SK-N-SH treated with all-trans-retinoic acid at 6 μM for 48 hours (cell line): ENCODE measurements at regions not wholly inside any gene's neighbourhood (a gene's known extent, or its start where the extent isn't known, plus 50 kb on each side); places are given as distances from the start of the nearest gene placed in this dataset.

Experiments used
- ARNTL ChIP-seq: fragments of 450-650 bp; formaldehyde crosslinking; IDR thresholded peaks from 2 replicates; pipeline ENCODE4 v1.5.0; 2020; ENCODE audit warnings: low read depth, mild to moderate bottlenecking, moderate library complexity, borderline replicate concordance
- BACH2 ChIP-seq: fragments of 250-450 bp; sonication (Bioruptor Pico); IDR thresholded peaks from 2 replicates; pipeline ENCODE4 v1.9.0; 2021; ENCODE audit warnings: mild to moderate bottlenecking, borderline replicate concordance
- CSDC2 ChIP-seq: fragments of 250-450 bp; sonication (Bioruptor Pico); IDR thresholded peaks from 2 replicates; pipeline ENCODE4 v1.5.0; 2020; ENCODE audit warnings: mild to moderate bottlenecking, moderate library complexity
- GLIS3 ChIP-seq: fragments of 250-450 bp; sonication (Bioruptor Pico); IDR thresholded peaks from 2 replicates; pipeline ENCODE4 v1.5.0; 2020; ENCODE audit warnings: mild to moderate bottlenecking, moderate library complexity
- ISL1 ChIP-seq: fragments of 250-450 bp; sonication (Bioruptor Pico); IDR thresholded peaks from 2 replicates; pipeline ENCODE4 v2.1.2; 2022; ENCODE audit warnings: mild to moderate bottlenecking, moderate library complexity
- RARB ChIP-seq: fragments of 250-450 bp; sonication (Bioruptor Pico); IDR thresholded peaks from 2 replicates; pipeline ENCODE4 v1.8.0; 2021; ENCODE audit warnings: mild to moderate bottlenecking, moderate library complexity
- SNAI2 ChIP-seq: fragments of 250-450 bp; sonication (Bioruptor Pico); IDR thresholded peaks from 2 replicates; pipeline ENCODE4 v1.5.0; 2020; ENCODE audit warnings: mild to moderate bottlenecking, moderate library complexity
- TOX ChIP-seq: fragments of 250-450 bp; sonication (Bioruptor Pico); IDR thresholded peaks from 2 replicates; pipeline ENCODE4 v1.8.0; 2021; ENCODE audit warnings: mild to moderate bottlenecking, moderate library complexity, borderline replicate concordance
- ZFP30 ChIP-seq: fragments of 450-650 bp; formaldehyde crosslinking; IDR thresholded peaks from 2 replicates; pipeline ENCODE4 v1.5.0; 2022; ENCODE audit warnings: mild to moderate bottlenecking, moderate library complexity
- ZNF8 ChIP-seq: fragments of 450-650 bp; formaldehyde crosslinking; IDR thresholded peaks from 2 replicates; pipeline ENCODE4 v1.5.0; 2020; ENCODE audit warnings: mild to moderate bottlenecking, moderate library complexity
- TF ChIP-seq, protein P1 (sequence below): fragments of 250-450 bp; sonication (Bioruptor Pico); IDR thresholded peaks from 2 replicates; pipeline ENCODE4 v1.5.1; 2020; ENCODE audit warnings: low read depth, mild to moderate bottlenecking, moderate library complexity
- TF ChIP-seq, protein P2 (sequence below): fragments of 250-450 bp; sonication (Bioruptor Pico); IDR thresholded peaks from 2 replicates; pipeline ENCODE4 v1.8.0; 2020; ENCODE audit warnings: mild to moderate bottlenecking, moderate library complexity, borderline replicate concordance
- TF ChIP-seq, protein P3 (sequence below): fragments of 250-450 bp; sonication (Bioruptor Pico); IDR thresholded peaks from 2 replicates; pipeline ENCODE4 v1.5.1; 2021; ENCODE audit warnings: mild to moderate bottlenecking, moderate library complexity
- TF ChIP-seq, protein P4 (sequence below): fragments of 250-450 bp; sonication (Bioruptor Pico); IDR thresholded peaks from 2 replicates; pipeline ENCODE4 v1.8.0; 2021; ENCODE audit warnings: low read depth, mild to moderate bottlenecking, moderate library complexity, borderline replicate concordance

DNA sequence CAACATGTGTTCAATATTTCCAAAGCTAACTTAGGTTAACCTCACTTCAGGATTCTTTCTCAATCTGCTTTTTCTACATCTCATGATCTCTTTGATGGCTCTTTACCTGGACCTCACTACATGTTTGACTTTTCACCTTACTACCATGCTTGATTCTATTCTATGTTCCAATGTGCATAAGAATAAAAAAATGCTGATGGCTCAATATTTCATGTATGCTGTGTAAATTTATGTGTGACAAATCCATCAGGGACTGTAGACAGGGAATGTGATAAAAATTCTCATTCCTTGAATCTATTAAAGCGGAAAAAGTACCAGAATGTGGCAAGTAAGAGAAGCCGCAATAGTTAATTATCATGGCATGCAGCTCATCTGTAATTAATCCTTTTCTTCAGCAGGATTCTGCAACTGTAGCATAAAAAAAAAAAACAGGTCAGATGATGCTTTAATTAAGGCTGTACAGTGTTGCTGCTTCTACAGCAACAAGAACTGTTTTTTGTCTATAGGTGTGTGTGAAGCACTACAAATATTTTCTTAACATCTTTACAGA, 276.9 kb upstream of the PRKD1 start:
- TF ChIP-seq ZFP30 (CRISPR knock-in tag), result no peak
- TF ChIP-seq CSDC2 (CRISPR knock-in tag), result no peak
- TF ChIP-seq, protein P1, sequence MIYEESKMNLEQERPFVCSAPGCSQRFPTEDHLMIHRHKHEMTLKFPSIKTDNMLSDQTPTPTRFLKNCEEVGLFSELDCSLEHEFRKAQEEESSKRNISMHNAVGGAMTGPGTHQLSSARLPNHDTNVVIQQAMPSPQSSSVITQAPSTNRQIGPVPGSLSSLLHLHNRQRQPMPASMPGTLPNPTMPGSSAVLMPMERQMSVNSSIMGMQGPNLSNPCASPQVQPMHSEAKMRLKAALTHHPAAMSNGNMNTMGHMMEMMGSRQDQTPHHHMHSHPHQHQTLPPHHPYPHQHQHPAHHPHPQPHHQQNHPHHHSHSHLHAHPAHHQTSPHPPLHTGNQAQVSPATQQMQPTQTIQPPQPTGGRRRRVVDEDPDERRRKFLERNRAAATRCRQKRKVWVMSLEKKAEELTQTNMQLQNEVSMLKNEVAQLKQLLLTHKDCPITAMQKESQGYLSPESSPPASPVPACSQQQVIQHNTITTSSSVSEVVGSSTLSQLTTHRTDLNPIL (CRISPR knock-in tag), result no peak
- TF ChIP-seq, protein P2, sequence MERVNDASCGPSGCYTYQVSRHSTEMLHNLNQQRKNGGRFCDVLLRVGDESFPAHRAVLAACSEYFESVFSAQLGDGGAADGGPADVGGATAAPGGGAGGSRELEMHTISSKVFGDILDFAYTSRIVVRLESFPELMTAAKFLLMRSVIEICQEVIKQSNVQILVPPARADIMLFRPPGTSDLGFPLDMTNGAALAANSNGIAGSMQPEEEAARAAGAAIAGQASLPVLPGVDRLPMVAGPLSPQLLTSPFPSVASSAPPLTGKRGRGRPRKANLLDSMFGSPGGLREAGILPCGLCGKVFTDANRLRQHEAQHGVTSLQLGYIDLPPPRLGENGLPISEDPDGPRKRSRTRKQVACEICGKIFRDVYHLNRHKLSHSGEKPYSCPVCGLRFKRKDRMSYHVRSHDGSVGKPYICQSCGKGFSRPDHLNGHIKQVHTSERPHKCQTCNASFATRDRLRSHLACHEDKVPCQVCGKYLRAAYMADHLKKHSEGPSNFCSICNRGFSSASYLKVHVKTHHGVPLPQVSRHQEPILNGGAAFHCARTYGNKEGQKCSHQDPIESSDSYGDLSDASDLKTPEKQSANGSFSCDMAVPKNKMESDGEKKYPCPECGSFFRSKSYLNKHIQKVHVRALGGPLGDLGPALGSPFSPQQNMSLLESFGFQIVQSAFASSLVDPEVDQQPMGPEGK (CRISPR knock-in tag), result no peak
- TF ChIP-seq, protein P3, sequence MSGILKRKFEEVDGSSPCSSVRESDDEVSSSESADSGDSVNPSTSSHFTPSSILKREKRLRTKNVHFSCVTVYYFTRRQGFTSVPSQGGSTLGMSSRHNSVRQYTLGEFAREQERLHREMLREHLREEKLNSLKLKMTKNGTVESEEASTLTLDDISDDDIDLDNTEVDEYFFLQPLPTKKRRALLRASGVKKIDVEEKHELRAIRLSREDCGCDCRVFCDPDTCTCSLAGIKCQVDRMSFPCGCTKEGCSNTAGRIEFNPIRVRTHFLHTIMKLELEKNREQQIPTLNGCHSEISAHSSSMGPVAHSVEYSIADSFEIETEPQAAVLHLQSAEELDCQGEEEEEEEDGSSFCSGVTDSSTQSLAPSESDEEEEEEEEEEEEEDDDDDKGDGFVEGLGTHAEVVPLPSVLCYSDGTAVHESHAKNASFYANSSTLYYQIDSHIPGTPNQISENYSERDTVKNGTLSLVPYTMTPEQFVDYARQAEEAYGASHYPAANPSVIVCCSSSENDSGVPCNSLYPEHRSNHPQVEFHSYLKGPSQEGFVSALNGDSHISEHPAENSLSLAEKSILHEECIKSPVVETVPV (CRISPR knock-in tag), result no peak
- no peak for TF ChIP-seq GLIS3 (CRISPR knock-in tag)
- no peak for TF ChIP-seq BACH2 (CRISPR knock-in tag)
- no peak for TF ChIP-seq ZNF8 (CRISPR knock-in tag)
- TF ChIP-seq TOX (CRISPR knock-in tag), result no peak
- TF ChIP-seq ARNTL (CRISPR knock-in tag), result no peak
- no peak for TF ChIP-seq RARB (CRISPR knock-in tag)
- TF ChIP-seq, protein P4, sequence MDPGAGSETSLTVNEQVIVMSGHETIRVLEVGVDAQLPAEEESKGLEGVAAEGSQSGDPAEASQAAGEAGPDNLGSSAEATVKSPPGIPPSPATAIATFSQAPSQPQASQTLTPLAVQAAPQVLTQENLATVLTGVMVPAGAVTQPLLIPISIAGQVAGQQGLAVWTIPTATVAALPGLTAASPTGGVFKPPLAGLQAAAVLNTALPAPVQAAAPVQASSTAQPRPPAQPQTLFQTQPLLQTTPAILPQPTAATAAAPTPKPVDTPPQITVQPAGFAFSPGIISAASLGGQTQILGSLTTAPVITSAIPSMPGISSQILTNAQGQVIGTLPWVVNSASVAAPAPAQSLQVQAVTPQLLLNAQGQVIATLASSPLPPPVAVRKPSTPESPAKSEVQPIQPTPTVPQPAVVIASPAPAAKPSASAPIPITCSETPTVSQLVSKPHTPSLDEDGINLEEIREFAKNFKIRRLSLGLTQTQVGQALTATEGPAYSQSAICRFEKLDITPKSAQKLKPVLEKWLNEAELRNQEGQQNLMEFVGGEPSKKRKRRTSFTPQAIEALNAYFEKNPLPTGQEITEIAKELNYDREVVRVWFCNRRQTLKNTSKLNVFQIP (CRISPR knock-in tag), result no peak
- no peak for TF ChIP-seq SNAI2 (CRISPR knock-in tag)
- TF ChIP-seq ISL1 (CRISPR knock-in tag), result no peak
